Ectodermal cell (in vitro differentiated cells): ENCODE measurements at regions not wholly inside any gene's neighbourhood (a gene's known extent, or its start where the extent isn't known, plus 50 kb on each side); places are given as distances from the start of the nearest gene placed in this dataset.

Experiments used
- H3K27ac ChIP-seq: 2 replicates; pipeline ENCODE4 v1.7.0; 2013; ENCODE audit warnings: mild to moderate bottlenecking, low read depth, low read length; ENCODE audit not compliant: insufficient read depth, poor library complexity, severe bottlenecking
- H3K27me3 ChIP-seq: 2 replicates; pipeline ENCODE4 v1.7.0; 2013; ENCODE audit warnings: mild to moderate bottlenecking, low read length; ENCODE audit not compliant: insufficient read depth, control insufficient read depth, poor library complexity, severe bottlenecking
- H3K36me3 ChIP-seq: one replicate; pipeline ENCODE4 v1.7.0; 2013; ENCODE audit warnings: low read length; ENCODE audit not compliant: control insufficient read depth, insufficient read depth
- H3K4me1 ChIP-seq: one replicate; pipeline ENCODE4 v1.7.0; 2013; ENCODE audit warnings: low read length; ENCODE audit not compliant: control insufficient read depth, insufficient read depth
- H3K4me3 ChIP-seq: 2 replicates; pipeline ENCODE4 v1.7.0; 2013; ENCODE audit warnings: low read depth, low read length, control low read depth; ENCODE audit not compliant: insufficient read depth
- H3K9me3 ChIP-seq: 2 replicates; pipeline ENCODE4 v1.7.0; 2013; ENCODE audit warnings: mild to moderate bottlenecking, low read length, moderate library complexity; ENCODE audit not compliant: control insufficient read depth
- WGBS, 2 experiments: methylation state at CpG; one replicate each; pipeline ENCODE4 v1.1.7; 2013; ENCODE audit warnings: missing lambda C conversion rate in 2 of 2; 5-methylcytosine and 5-hydroxymethylcytosine counted together

DNA sequence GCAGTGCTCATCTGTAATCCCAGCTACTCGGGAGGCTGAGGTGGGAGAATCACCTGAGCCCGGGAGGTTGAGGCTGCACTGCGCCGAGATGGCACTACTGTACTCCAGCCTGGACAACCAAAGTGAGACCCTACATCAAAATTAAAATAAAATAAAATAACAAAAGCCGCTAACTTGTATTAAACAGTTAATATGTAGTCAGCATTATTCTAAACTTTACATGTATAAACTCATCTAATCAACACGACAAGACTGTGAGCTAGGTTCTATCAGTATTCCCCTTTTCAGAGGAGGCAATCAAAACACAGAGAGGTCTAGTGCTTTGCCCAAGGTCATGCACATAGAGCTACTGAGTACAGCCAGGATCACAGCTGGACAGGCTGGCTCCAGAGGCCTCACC, 111.7 kb upstream of the LINGO1 start:
- WGBS, 2 experiments, result 93 to 97% methylated on average over 6 of the region's 6 CpGs
- Histone ChIP-seq H3K4me3 (no peak overlapping the region), H3K27me3 (peaks cover 1% of the 10 kb centered on the region), H3K36me3 (no peaks in the 10 kb centered on the region), H3K9me3 (no peaks in the 10 kb centered on the region), H3K27ac (no peak overlapping the region), H3K4me1 (peaks cover 31% of the 10 kb centered on the region)

- Histone ChIP-seq H3K27ac (no peak overlapping the region), H3K4me1 (peaks cover 37% of the 10 kb centered on the region), H3K36me3 (no peaks in the 10 kb centered on the region), H3K9me3 (no peaks in the 10 kb centered on the region), H3K4me3 (no peak overlapping the region), H3K27me3 (peaks cover 15% of the 10 kb centered on the region)
- WGBS, 2 experiments, result 92 to 93% methylated on average over 4 of the region's 4 CpGs
Observed at GRCh38 chr15:77742570-77742969, 109.9 kb upstream of the LINGO1 start.

GRCh38 chr15:77742127-77742526, 109.4 kb upstream of the LINGO1 start:
- WGBS, 2 experiments, result 87 to 89% methylated on average over 5 of the region's 5 CpGs
- H3K4me1 ChIP-seq, result peaks cover 33% of the 10 kb centered on the region
- no peak overlapping the region for H3K27ac ChIP-seq
- H3K36me3 ChIP-seq, result no peaks in the 10 kb centered on the region
- peaks cover 15% of the 10 kb centered on the region for H3K27me3 ChIP-seq
- H3K9me3 ChIP-seq, result no peaks in the 10 kb centered on the region
- H3K4me3 ChIP-seq, result no peak overlapping the region

DNA sequence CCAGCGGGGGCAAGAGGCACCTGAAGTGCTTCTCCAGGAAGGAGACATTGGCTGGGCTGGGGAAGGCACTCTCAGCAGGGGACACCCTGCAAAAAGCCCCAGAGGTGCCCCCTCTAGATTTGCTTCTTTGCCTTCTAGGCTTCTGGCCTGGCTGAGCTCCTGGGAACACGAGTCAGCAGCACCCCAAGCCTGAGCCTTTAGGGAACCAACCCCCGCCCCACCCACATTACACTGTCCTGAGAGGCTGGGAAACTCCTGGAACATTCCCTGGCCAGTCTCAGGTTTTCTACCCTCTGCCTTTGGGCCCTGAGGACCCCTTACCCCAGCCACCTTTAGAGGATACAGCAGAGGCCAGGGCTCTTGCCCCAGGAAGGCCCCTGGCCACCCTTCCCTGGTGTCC, 108.4 kb upstream of the LINGO1 start:
- no peak overlapping the region for H3K4me3 ChIP-seq

DNA sequence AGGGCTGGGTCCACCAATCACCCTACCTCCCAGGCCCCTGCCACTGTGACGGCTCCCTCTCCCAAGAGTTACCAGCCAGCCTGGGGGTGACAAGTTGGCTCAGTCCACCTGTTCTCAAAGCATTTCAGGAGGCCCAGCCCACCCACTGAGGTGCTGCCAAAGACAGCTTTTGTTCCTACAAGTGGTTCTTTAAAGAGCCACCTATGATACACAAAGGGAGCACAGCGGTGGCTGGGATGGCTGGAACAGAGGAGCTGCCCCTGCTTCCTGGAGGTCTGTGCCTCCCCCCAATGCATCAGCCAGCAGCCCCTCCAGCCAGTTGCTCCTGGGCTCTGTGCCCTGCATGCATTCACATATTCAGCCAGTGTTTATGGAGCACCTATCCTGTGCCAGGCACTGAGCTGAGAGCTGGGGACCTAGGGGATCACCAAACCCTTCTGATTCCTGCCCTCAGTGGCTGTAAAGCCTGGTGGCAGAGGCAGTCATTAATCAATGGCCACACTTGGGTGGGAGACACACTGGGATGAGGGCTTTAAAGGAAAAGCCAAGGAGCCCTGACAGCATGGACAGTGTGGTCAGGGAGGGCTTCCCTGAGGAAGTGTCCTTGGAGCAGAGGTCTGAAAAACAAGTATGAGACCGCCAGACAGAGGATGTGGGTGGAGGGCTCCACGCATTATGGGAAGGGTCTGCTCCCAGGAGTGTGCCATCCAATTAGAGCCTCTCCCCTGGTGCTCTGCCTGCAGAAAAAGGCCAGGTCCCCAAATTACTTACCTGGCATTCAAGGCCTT, 107.1 kb upstream of the LINGO1 start:
- H3K27me3 ChIP-seq, result peaks cover 15% of the 10 kb centered on the region
- H3K9me3 ChIP-seq, result no peaks in the 10 kb centered on the region
- WGBS, 2 experiments, result 24 to 25% methylated on average over 4 of the region's 4 CpGs
- peaks cover 23% of the 10 kb centered on the region for H3K4me1 ChIP-seq
- no peak overlapping the region for H3K4me3 ChIP-seq
- H3K27ac ChIP-seq, result no peak overlapping the region
- no peaks in the 10 kb centered on the region for H3K36me3 ChIP-seq

More for the DNA sequence above, 108.4 kb upstream of the LINGO1 start:
- H3K36me3 ChIP-seq, result no peaks in the 10 kb centered on the region
- H3K27me3 ChIP-seq, result peaks cover 15% of the 10 kb centered on the region
- H3K9me3 ChIP-seq, result no peaks in the 10 kb centered on the region
- 90 to 93% methylated on average over 3 of the region's 3 CpGs for WGBS, 2 experiments
- H3K27ac ChIP-seq, result no peak overlapping the region
- H3K4me1 ChIP-seq, result peaks cover 26% of the 10 kb centered on the region

- peaks cover 23% of the 10 kb centered on the region for H3K4me1 ChIP-seq
- H3K36me3 ChIP-seq, result no peaks in the 10 kb centered on the region
- no peak overlapping the region for H3K27ac ChIP-seq
- H3K4me3 ChIP-seq, result no peak overlapping the region
- WGBS, 2 experiments, result 21 to 26% methylated on average over 16 to 17 of the region's 17 CpGs
- H3K27me3 ChIP-seq, result peaks cover 15% of the 10 kb centered on the region
- H3K9me3 ChIP-seq, result no peaks in the 10 kb centered on the region
Observed at GRCh38 chr15:77738441-77739302, 106.0 kb upstream of the LINGO1 start.

- H3K27me3 ChIP-seq, result peaks cover 15% of the 10 kb centered on the region
- H3K36me3 ChIP-seq, result no peaks in the 10 kb centered on the region
- 81 to 85% methylated on average over 5 of the region's 5 CpGs for WGBS, 2 experiments
- H3K4me1 ChIP-seq, result peaks cover 23% of the 10 kb centered on the region
- no peaks in the 10 kb centered on the region for H3K9me3 ChIP-seq
- H3K4me3 ChIP-seq, result no peak overlapping the region
- no peak overlapping the region for H3K27ac ChIP-seq
Observed at GRCh38 chr15:77738038-77738370, 105.3 kb upstream of the LINGO1 start.

DNA sequence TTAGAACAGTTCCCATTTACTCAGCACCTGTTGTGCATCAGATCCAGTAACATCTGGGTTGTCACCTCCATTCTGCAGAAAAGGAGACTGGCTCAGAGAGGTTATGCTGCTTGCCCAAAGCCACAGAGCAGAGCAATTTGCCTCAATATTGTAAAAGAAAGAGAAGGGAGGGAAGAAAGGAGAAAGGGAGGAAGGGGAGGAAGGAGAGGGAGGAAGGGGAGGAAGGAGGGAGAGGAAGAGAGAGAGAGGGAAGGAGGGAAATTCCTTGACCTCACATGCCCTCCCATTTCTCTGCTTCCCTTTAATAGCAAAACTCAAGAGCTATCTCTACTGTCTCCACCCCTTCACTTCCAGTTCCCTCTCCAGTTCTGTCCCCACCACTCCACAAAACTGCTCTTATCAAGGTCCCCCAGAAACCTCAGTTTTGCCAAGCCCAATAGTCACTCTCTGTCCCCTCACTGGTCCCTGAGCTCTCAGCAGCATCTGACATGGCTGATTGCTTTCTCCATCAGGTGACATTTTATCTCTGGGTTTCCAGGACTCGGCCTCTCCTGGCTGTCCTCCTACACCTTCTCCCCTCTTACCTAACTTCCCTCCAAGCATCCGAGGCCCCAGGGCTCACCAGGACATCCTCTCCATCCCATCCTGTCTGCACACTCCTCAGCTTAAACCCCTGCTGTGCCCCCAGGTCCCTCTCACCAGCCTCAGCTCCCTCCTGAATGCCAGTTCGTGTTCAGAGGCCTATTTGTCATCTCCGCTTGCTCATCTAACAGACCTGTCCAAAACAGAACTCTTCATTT, 104.7 kb upstream of the LINGO1 start:
- no peak overlapping the region for H3K27ac ChIP-seq
- H3K4me1 ChIP-seq, result peaks cover 23% of the 10 kb centered on the region
- no peak overlapping the region for H3K4me3 ChIP-seq
- H3K9me3 ChIP-seq, result no peaks in the 10 kb centered on the region
- WGBS, 2 experiments, result 59% methylated on average over 4 of the region's 4 CpGs
- peaks cover 15% of the 10 kb centered on the region for H3K27me3 ChIP-seq
- no peaks in the 10 kb centered on the region for H3K36me3 ChIP-seq

DNA sequence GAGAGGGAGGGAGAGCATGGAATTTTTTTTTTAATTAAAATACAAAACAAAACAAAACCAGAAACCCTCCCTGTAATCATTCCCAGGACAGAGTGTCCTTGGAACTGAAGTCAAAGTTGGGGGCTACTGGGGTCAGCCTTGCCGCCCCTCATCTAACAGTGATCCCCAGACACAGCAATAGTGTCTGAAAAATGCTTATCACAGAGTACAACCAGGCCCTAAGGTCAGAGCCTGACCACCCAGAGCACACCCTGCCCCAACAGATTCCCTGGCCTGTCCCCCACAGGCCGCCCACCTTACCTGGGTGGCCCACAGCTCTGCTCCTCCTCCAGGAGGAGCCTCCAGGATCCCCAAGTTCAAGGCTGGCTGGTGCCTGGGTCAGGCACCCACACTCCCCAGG, 101.6 kb upstream of the LINGO1 start:
- H3K27ac ChIP-seq, result no peak overlapping the region
- no peaks in the 10 kb centered on the region for H3K9me3 ChIP-seq
- peaks cover 13% of the 10 kb centered on the region for H3K27me3 ChIP-seq
- 88 to 100% methylated on average over 2 of the region's 2 CpGs for WGBS, 2 experiments
- H3K36me3 ChIP-seq, result no peaks in the 10 kb centered on the region
- H3K4me1 ChIP-seq, result peaks cover 12% of the 10 kb centered on the region
- H3K4me3 ChIP-seq, result no peak overlapping the region
